ENCODE measurements at regions not wholly inside any gene's neighbourhood (a gene's known extent, or its start where the extent isn't known, plus 50 kb on each side); places are given as distances from the start of the nearest gene placed in this dataset.

GRCh38 chr2:145137211-145137610, 617.3 kb upstream of the ZEB2 start:
- H3K4me3 ChIP-seq, result no peak overlapping the region
- H3K36me3 ChIP-seq (replicated peaks in 1 of 2), result no peaks in the 10 kb centered on the region
- H3K9me3 ChIP-seq (replicated peaks in 1 of 3), result peaks cover 0 to 5% (median 0%) of the 10 kb centered on the region in 3 donors
- intact Hi-C loops (cut with DNase I), result no loop called here
- no peak for TF ChIP-seq POLR2A (IDR thresholded peaks at IDR 0.05)
- TF ChIP-seq CTCF (IDR thresholded peaks at IDR 0.05), result no peak
- no peak overlapping the region for H3K27ac ChIP-seq
- DNase-seq, result no peak
- H3K4me1 ChIP-seq (replicated peaks in 1 of 2), result no peaks in the 10 kb centered on the region
- no peaks in the 10 kb centered on the region for H3K27me3 ChIP-seq
- 93 to 97% (median 95%) methylated on average over 4 of the region's 4 CpGs for WGBS, 4 donors

GRCh38 chr2:145136702-145137101, 616.8 kb upstream of the ZEB2 start:
- Histone ChIP-seq H3K9me3 (replicated peaks in 1 of 3) (peaks cover 0 to 5% (median 0%) of the 10 kb centered on the region in 3 donors), H3K4me3 (no peak overlapping the region), H3K36me3 (replicated peaks in 1 of 2) (no peaks in the 10 kb centered on the region), H3K27ac (no peak overlapping the region), H3K4me1 (replicated peaks in 1 of 2) (no peaks in the 10 kb centered on the region), H3K27me3 (no peaks in the 10 kb centered on the region)
- intact Hi-C loops (cut with DNase I), result no loop called here
- TF ChIP-seq POLR2A (IDR thresholded peaks at IDR 0.05) (no peak), CTCF (IDR thresholded peaks at IDR 0.05) (no peak)
- no peak for DNase-seq
- WGBS, 4 donors, result 89 to 95% (median 93%) methylated on average over 1 of the region's 1 CpG

GRCh38 chr2:145126146-145126545, 606.2 kb upstream of the ZEB2 start:
- no peak for TF ChIP-seq CTCF (IDR thresholded peaks at IDR 0.05)
- no peak for TF ChIP-seq POLR2A (IDR thresholded peaks at IDR 0.05)
- intact Hi-C loops (cut with DNase I), result no loop called here
- Histone ChIP-seq H3K4me1 (replicated peaks in 1 of 2) (no peaks in the 10 kb centered on the region), H3K27ac (no peak overlapping the region), H3K4me3 (no peak overlapping the region), H3K36me3 (replicated peaks in 1 of 2) (no peaks in the 10 kb centered on the region), H3K27me3 (no peaks in the 10 kb centered on the region), H3K9me3 (replicated peaks in 1 of 3) (no peaks in the 10 kb centered on the region)
- WGBS, 4 donors, result 71 to 86% (median 82%) methylated on average over 2 of the region's 2 CpGs
- no peak for DNase-seq

- WGBS, 4 donors, result 81 to 93% (median 86%) methylated on average over 4 of the region's 4 CpGs
- Histone ChIP-seq H3K4me1 (replicated peaks in 1 of 2) (no peaks in the 10 kb centered on the region), H3K9me3 (replicated peaks in 1 of 3) (no peaks in the 10 kb centered on the region), H3K27me3 (no peaks in the 10 kb centered on the region), H3K27ac (no peak overlapping the region), H3K36me3 (replicated peaks in 1 of 2) (no peaks in the 10 kb centered on the region), H3K4me3 (no peak overlapping the region)
- no peak for TF ChIP-seq POLR2A (IDR thresholded peaks at IDR 0.05)
- no peak for TF ChIP-seq CTCF (IDR thresholded peaks at IDR 0.05)
- intact Hi-C loops (cut with DNase I), result no loop called here
- no peak for DNase-seq
These were observed 604.2 kb upstream of the ZEB2 start for GRCh38 chr2:145124085-145124484.
